ENCODE measurements at regions not wholly inside any gene's neighbourhood (a gene's known extent, or its start where the extent isn't known, plus 50 kb on each side); places are given as distances from the start of the nearest gene placed in this dataset.

DNA sequence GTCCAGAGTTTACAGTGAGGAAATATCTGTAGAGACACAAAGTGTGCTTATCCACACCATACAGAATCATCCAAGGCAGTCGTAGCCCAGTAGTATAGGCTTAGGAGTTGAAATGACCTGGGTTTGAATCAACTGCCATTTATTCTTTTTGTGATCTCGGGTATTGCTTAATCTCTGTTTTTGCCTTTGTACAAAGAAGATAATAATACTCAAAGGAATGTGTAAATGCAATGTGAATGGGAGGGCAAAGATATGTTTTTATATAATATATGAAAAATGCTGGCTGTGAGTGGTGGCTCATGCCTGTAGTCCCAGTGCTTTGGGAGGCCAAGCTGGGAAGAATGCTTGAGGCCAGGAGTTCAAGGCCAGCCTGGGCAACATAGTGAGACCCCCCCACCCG is 141.1 kb downstream of the SPATA31D1 start:
- TF ChIP-seq HEYL (CRISPR knock-in tag; IDR thresholded peaks at IDR 0.05) (no peak), RAD21 (conservative IDR thresholded peaks at IDR 0.05 in 1 of 2, IDR thresholded peaks at IDR 0.05 in 1 of 2) (no peak), MYC (IDR thresholded peaks at IDR 0.05; ENCODE audit: borderline replicate concordance, low read length) (no peak), GATA3 (IDR thresholded peaks at IDR 0.05; ENCODE audit: borderline replicate concordance) (no peak), JUNB (IDR thresholded peaks at IDR 0.05) (no peak), POLR2A (IDR thresholded peaks at IDR 0.05; ENCODE audit: low read length) (no peak), CHD4 (IDR thresholded peaks at IDR 0.05; ENCODE audit: borderline replicate concordance) (no peak), CBX2 (IDR thresholded peaks at IDR 0.05; ENCODE audit: borderline replicate concordance, low read depth) (no peak), CEBPB (IDR thresholded peaks at IDR 0.05) (no peak), ZC3H11A (IDR thresholded peaks at IDR 0.05) (no peak), HDAC2 (IDR thresholded peaks at IDR 0.05) (no peak), RNF2 (IDR thresholded peaks at IDR 0.05; ENCODE audit: borderline replicate concordance, low read depth) (no peak), ZFP36 (IDR thresholded peaks at IDR 0.05; ENCODE audit: borderline replicate concordance, partially characterized antibody) (no peak), CHD2 (IDR thresholded peaks at IDR 0.05; ENCODE audit: low read length, partially characterized antibody) (no peak), EHMT2 (IDR thresholded peaks at IDR 0.05; ENCODE audit: low read depth) (no peak), NPAS2 (CRISPR knock-in tag; IDR thresholded peaks at IDR 0.05; ENCODE audit: borderline replicate concordance) (no peak), HOXA7 (CRISPR knock-in tag; IDR thresholded peaks at IDR 0.05) (no peak), FOSL2 (IDR thresholded peaks at IDR 0.05) (no peak), FOSL2 (CRISPR knock-in tag; IDR thresholded peaks at IDR 0.05) (no peak)
- TF ChIP-seq, protein P1, sequence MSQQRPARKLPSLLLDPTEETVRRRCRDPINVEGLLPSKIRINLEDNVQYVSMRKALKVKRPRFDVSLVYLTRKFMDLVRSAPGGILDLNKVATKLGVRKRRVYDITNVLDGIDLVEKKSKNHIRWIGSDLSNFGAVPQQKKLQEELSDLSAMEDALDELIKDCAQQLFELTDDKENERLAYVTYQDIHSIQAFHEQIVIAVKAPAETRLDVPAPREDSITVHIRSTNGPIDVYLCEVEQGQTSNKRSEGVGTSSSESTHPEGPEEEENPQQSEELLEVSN (IDR thresholded peaks at IDR 0.05; ENCODE audit: borderline replicate concordance, low read depth) = no peak
- TF ChIP-seq, protein P2, sequence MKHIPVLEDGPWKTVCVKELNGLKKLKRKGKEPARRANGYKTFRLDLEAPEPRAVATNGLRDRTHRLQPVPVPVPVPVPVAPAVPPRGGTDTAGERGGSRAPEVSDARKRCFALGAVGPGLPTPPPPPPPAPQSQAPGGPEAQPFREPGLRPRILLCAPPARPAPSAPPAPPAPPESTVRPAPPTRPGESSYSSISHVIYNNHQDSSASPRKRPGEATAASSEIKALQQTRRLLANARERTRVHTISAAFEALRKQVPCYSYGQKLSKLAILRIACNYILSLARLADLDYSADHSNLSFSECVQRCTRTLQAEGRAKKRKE (CRISPR knock-in tag; IDR thresholded peaks at IDR 0.05; ENCODE audit: low read depth) = no peak
- ChIA-PET CTCF (no interaction called here), POLR2A (no interaction called here)
- WGBS (ENCODE audit: missing lambda C conversion rate) = 64% methylated on average over 3 of the region's 3 CpGs
- H3K4me3 ChIP-seq = no peak overlapping the region
- no peak for DNase-seq (ENCODE audit: low read depth in 1 of 2, low spot score in 1 of 2)
- FAIRE-seq = no peak
- ATAC-seq = no peak
- no peaks in the 10 kb centered on the region for H3K9me3 ChIP-seq
- no peak overlapping the region for H3K27ac ChIP-seq
- H3K4me1 ChIP-seq = no peaks in the 10 kb centered on the region
- no peak overlapping the region for H3K4me2 ChIP-seq

DNA sequence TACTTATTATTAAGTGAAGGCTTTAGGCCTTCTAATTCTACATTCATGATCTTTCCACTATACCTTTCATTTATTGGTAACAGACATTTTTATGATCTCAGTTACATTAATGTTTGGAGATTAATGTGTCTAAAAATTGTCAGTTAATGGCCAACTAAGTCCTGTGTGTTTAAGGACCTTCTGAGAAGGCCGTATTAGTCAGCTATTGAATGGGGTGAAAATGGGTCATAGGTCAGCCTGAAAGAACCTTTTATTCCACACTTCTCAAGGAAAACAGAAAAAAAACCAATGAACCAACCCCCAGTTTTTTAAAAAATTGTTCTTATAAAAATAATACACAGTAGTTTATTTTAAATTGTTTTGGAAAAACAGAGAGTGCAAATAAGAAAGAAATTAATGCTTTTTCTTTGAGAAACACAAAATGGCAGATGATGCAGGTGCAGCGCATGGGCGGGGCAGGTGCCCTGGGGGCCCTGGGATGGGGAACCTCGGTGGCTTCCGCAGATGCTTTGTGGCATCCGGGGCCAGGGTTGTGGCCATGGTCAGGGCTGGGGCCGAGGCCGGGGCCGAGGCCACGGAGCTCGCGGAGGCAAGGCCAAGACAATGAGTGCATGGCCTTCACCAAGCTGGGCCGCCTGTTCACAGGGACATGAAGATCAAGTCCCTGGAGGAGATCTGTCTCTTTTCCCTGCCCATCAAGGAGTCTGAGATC is 141.9 kb downstream of the SPATA31D1 start:
- H3K4me1 ChIP-seq = no peaks in the 10 kb centered on the region
- ATAC-seq (no peak), FAIRE-seq (no peak), DNase-seq (ENCODE audit: low read depth in 1 of 2, low spot score in 1 of 2) (no peak)
- H3K9me3 ChIP-seq = no peaks in the 10 kb centered on the region
- ChIA-PET POLR2A (no interaction called here), CTCF (no interaction called here)
- 78% methylated on average over 13 of the region's 13 CpGs for WGBS (ENCODE audit: missing lambda C conversion rate)
- H3K4me3 ChIP-seq = no peak overlapping the region
- H3K4me2 ChIP-seq = no peak overlapping the region
- no peak overlapping the region for H3K27ac ChIP-seq
- TF ChIP-seq MYC (IDR thresholded peaks at IDR 0.05; ENCODE audit: borderline replicate concordance, low read length) = no peak
- TF ChIP-seq TP53 (CRISPR knock-in tag; IDR thresholded peaks at IDR 0.05) = no peak
- no peak for TF ChIP-seq FOSB (CRISPR knock-in tag; IDR thresholded peaks at IDR 0.05)
- no peak for TF ChIP-seq BHLHE40 (IDR thresholded peaks at IDR 0.05; ENCODE audit: low read depth, low read length)
- TF ChIP-seq, protein P3, sequence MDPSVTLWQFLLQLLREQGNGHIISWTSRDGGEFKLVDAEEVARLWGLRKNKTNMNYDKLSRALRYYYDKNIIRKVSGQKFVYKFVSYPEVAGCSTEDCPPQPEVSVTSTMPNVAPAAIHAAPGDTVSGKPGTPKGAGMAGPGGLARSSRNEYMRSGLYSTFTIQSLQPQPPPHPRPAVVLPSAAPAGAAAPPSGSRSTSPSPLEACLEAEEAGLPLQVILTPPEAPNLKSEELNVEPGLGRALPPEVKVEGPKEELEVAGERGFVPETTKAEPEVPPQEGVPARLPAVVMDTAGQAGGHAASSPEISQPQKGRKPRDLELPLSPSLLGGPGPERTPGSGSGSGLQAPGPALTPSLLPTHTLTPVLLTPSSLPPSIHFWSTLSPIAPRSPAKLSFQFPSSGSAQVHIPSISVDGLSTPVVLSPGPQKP (IDR thresholded peaks at IDR 0.05; ENCODE audit: low read depth, low read length) = no peak
- no peak for TF ChIP-seq CBX8 (IDR thresholded peaks at IDR 0.05)
- TF ChIP-seq EP300 (IDR thresholded peaks at IDR 0.05) = no peak
- no peak for TF ChIP-seq NPAS2 (CRISPR knock-in tag; IDR thresholded peaks at IDR 0.05; ENCODE audit: borderline replicate concordance)
- TF ChIP-seq MAFK (IDR thresholded peaks at IDR 0.05; ENCODE audit: partially characterized antibody) = no peak
- TF ChIP-seq, protein P1 (IDR thresholded peaks at IDR 0.05; ENCODE audit: borderline replicate concordance, low read depth) = no peak
- TF ChIP-seq RFX5 (IDR thresholded peaks at IDR 0.05) = no peak
- TF ChIP-seq, protein P4, sequence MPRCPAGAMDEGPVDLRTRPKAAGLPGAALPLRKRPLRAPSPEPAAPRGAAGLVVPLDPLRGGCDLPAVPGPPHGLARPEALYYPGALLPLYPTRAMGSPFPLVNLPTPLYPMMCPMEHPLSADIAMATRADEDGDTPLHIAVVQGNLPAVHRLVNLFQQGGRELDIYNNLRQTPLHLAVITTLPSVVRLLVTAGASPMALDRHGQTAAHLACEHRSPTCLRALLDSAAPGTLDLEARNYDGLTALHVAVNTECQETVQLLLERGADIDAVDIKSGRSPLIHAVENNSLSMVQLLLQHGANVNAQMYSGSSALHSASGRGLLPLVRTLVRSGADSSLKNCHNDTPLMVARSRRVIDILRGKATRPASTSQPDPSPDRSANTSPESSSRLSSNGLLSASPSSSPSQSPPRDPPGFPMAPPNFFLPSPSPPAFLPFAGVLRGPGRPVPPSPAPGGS (IDR thresholded peaks at IDR 0.05) = no peak

Measured in A549 (cell line).